H1 (cell line): ENCODE measurements at regions not wholly inside any gene's neighbourhood (a gene's known extent, or its start where the extent isn't known, plus 50 kb on each side); places are given as distances from the start of the nearest gene placed in this dataset.

ENCODE experiments used
- CTCF ChIA-PET: fragments of 300-600 bp; sonication (Branson Sonifier 250); formaldehyde crosslinking; loops from one replicate; lab custom pipeline; 2021; ENCODE audit not compliant: partially characterized antibody; lab: Charles Lee
- POLR2A ChIA-PET: fragments of 300-600 bp; sonication (Branson Sonifier 250); formaldehyde crosslinking; loops from one replicate; lab custom pipeline; 2021; ENCODE audit warnings: inconsistent platforms; ENCODE audit not compliant: partially characterized antibody; lab: Charles Lee
- DNase-seq, 2 experiments: peaks; one replicate each; pipeline versions ENCODE4 v3.0.0 to v3.0.0-alpha.2; 2010 to 2022; ENCODE audit warnings: low spot score in 2 of 2, low read depth in 1 of 2, mixed read lengths in 1 of 2
- FAIRE-seq: peaks from 2 replicates; lab custom pipeline; 2011; peaks lifted over from hg19 to GRCh38; lab: Jason Lieb, UNC
- H2AFZ ChIP-seq: 2 replicates; pipeline ENCODE4 v1.8.1; 2012; ENCODE audit warnings: low read length, inconsistent platforms
- H2AK5ac ChIP-seq: 2 replicates; pipeline ENCODE4 v1.6.1; 2013; ENCODE audit warnings: low read depth, low read length
- H2BK120ac ChIP-seq: replicated peaks from 2 replicates; pipeline ENCODE3; 2013; ENCODE audit warnings: low read depth, low read length, inconsistent platforms
- H2BK12ac ChIP-seq: 2 replicates; pipeline ENCODE4 v1.6.1; 2013; ENCODE audit warnings: low read depth, low read length
- H2BK15ac ChIP-seq: 2 replicates; pipeline ENCODE4 v1.6.1; 2013; ENCODE audit warnings: low read length
- H2BK20ac ChIP-seq: 2 replicates; pipeline ENCODE4 v1.6.1; 2013; ENCODE audit warnings: low read length
- H2BK5ac ChIP-seq: 2 replicates; pipeline ENCODE4 v1.6.1; 2013; ENCODE audit warnings: low read depth, low read length
- H3K14ac ChIP-seq: 2 replicates; pipeline ENCODE4 v1.6.1; 2013; ENCODE audit warnings: inconsistent platforms; ENCODE audit not compliant: insufficient read length
- H3K18ac ChIP-seq: 2 replicates; pipeline ENCODE4 v1.6.1; 2013; ENCODE audit warnings: low read length; ENCODE audit errors: extremely low read depth
- H3K23ac ChIP-seq: 2 replicates; pipeline ENCODE4 v1.6.1; 2013; ENCODE audit warnings: inconsistent platforms; ENCODE audit not compliant: insufficient read length
- H3K23me2 ChIP-seq: 2 replicates; pipeline ENCODE4 v1.6.1; 2013; ENCODE audit warnings: low read depth, low read length
- H3K27ac ChIP-seq: 2 replicates; pipeline ENCODE4 v1.6.1; 2011; ENCODE audit warnings: low read depth, low read length, inconsistent platforms
- H3K27me3 ChIP-seq, 4 experiments: replicated peaks in 1 of 4; 1 replicate in 1 of 4; 2 replicates in 3 of 4; pipeline versions ENCODE4 v1.6.1 to v1.8.1; 2011 to 2013; ENCODE audit warnings: low read length in 3 of 4, mild to moderate bottlenecking in 3 of 4, inconsistent platforms in 2 of 4, mixed read lengths in 2 of 4, moderate library complexity in 1 of 4; ENCODE audit not compliant: control insufficient read depth in 3 of 4, insufficient read depth in 3 of 4; ENCODE audit errors: extremely low read depth in 1 of 4
- H3K36me3 ChIP-seq, 4 experiments: 2 replicates each; pipeline versions ENCODE4 v1.6.1 to v1.8.1; 2011 to 2013; ENCODE audit warnings: mild to moderate bottlenecking in 4 of 4, low read length in 3 of 4, moderate library complexity in 2 of 4, control low read depth in 1 of 4, inconsistent platforms in 1 of 4; ENCODE audit not compliant: insufficient read depth in 4 of 4, control insufficient read depth in 2 of 4
- H3K4ac ChIP-seq: replicated peaks from 2 replicates; pipeline ENCODE3; 2013; ENCODE audit warnings: low read length, low read depth, mixed read lengths, inconsistent platforms; ENCODE audit not compliant: insufficient read length
- H3K4me1 ChIP-seq, 4 experiments: replicated peaks in 1 of 4; 1 replicate in 1 of 4; 2 replicates in 3 of 4; pipeline versions ENCODE4 v1.6.1 to v1.8.1; 2011 to 2013; ENCODE audit warnings: low read length in 3 of 4, inconsistent platforms in 2 of 4, mixed read lengths in 1 of 4; ENCODE audit not compliant: insufficient read depth in 4 of 4, control insufficient read depth in 3 of 4
- H3K4me2 ChIP-seq, 2 experiments: 2 replicates each; pipeline versions ENCODE4 v1.6.1 to v1.8.1; 2011 to 2013; ENCODE audit warnings: low read depth in 2 of 2, low read length in 2 of 2, control low read depth in 1 of 2, inconsistent platforms in 1 of 2, mild to moderate bottlenecking in 1 of 2; ENCODE audit not compliant: insufficient read depth in 1 of 2
- H3K4me3 ChIP-seq, 4 experiments: fragments of 200-600, 300-600 bp in 1 of 4; sonication (generic), shearing (Covaris generic), sonication (Bioruptor Twin) in 1 of 4; 2 replicates each; pipeline versions ENCODE4 v1.5.1 to v1.8.1; 2011 to 2016; ENCODE audit warnings: low read length in 4 of 4, low read depth in 3 of 4, control low read depth in 2 of 4, inconsistent platforms in 2 of 4, mild to moderate bottlenecking in 2 of 4, mixed read lengths in 1 of 4, moderate library complexity in 1 of 4; ENCODE audit not compliant: insufficient read depth in 2 of 4; ENCODE audit errors: extremely low read depth in 1 of 4
- H3K56ac ChIP-seq: replicated peaks from 2 replicates; pipeline ENCODE3; 2013; ENCODE audit warnings: low read depth, mild to moderate bottlenecking, mixed read lengths, low read length, inconsistent platforms; ENCODE audit not compliant: insufficient read length
- H3K79me1 ChIP-seq: 2 replicates; pipeline ENCODE4 v1.6.1; 2013; ENCODE audit warnings: low read depth, low read length, control low read depth
- H3K79me2 ChIP-seq, 2 experiments: 2 replicates each; pipeline versions ENCODE4 v1.6.1 to v1.8.1; 2012 to 2013; ENCODE audit warnings: low read length in 2 of 2, mild to moderate bottlenecking in 2 of 2, inconsistent platforms in 1 of 2; ENCODE audit not compliant: insufficient read depth in 2 of 2, control insufficient read depth in 1 of 2
- H3K9ac ChIP-seq, 4 experiments: replicated peaks in 1 of 4; 1 replicate in 1 of 4; 2 replicates in 3 of 4; pipeline versions ENCODE4 v1.6.1 to v1.8.1; 2011 to 2013; ENCODE audit warnings: low read depth in 3 of 4, low read length in 3 of 4, control low read depth in 2 of 4, mild to moderate bottlenecking in 2 of 4, moderate library complexity in 2 of 4, inconsistent platforms in 1 of 4; ENCODE audit errors: extremely low read depth in 1 of 4
- H3K9me3 ChIP-seq, 2 experiments: 2 replicates each; pipeline versions ENCODE4 v1.6.1 to v1.8.1; 2012 to 2013; ENCODE audit warnings: mild to moderate bottlenecking in 2 of 2, moderate library complexity in 2 of 2, control low read depth in 1 of 2, inconsistent platforms in 1 of 2, low read depth in 1 of 2, low read length in 1 of 2, mixed read lengths in 1 of 2; ENCODE audit not compliant: insufficient read depth in 2 of 2
- H4K20me1 ChIP-seq, 2 experiments: replicated peaks in 1 of 2; 2 replicates each; pipeline versions ENCODE3 to v1.8.1; 2011 to 2013; ENCODE audit warnings: inconsistent platforms in 2 of 2, low read length in 2 of 2, mild to moderate bottlenecking in 1 of 2; ENCODE audit not compliant: insufficient read depth in 2 of 2, control insufficient read depth in 1 of 2
- H4K5ac ChIP-seq: 2 replicates; pipeline ENCODE4 v1.6.1; 2013; ENCODE audit warnings: low read length, low read depth, mixed read lengths, inconsistent platforms; ENCODE audit not compliant: insufficient read length
- H4K8ac ChIP-seq: 2 replicates; pipeline ENCODE4 v1.8.0; 2013; ENCODE audit warnings: mild to moderate bottlenecking, moderate library complexity, low read length, inconsistent platforms; ENCODE audit not compliant: insufficient read depth; ENCODE audit errors: extremely low read depth
- H4K91ac ChIP-seq: replicated peaks from 2 replicates; pipeline ENCODE3; 2013; ENCODE audit warnings: low read length, mixed read lengths, inconsistent platforms; ENCODE audit not compliant: insufficient read length
- MAFK ChIP-seq: IDR thresholded peaks from 2 replicates; pipeline ENCODE4 v1.6.1; 2012; ENCODE audit warnings: low read depth, mild to moderate bottlenecking, improper control_type of control experiment, low read length
- TEAD4 ChIP-seq: IDR thresholded peaks from 2 replicates; pipeline ENCODE4 v1.6.1; 2012; ENCODE audit warnings: low read depth, low read length, inconsistent platforms, mixed read lengths
- WGBS, 2 experiments: shearing (Covaris generic) in 1 of 2; methylation state at CpG; one replicate each; pipeline versions ENCODE4 v1.1.6 to v1.1.7; 2013 to 2015; ENCODE audit warnings: low lambda C conversion rate in 2 of 2, mixed read lengths in 2 of 2, inconsistent platforms in 1 of 2, low coverage in 1 of 2, missing lambda C conversion rate in 1 of 2; ENCODE audit not compliant: insufficient replicate concordance in 2 of 2, insufficient coverage in 1 of 2, insufficient read length in 1 of 2; ENCODE audit errors: extremely low coverage in 1 of 2, missing lambda C conversion rate in 1 of 2; 5-methylcytosine and 5-hydroxymethylcytosine counted together

DNA sequence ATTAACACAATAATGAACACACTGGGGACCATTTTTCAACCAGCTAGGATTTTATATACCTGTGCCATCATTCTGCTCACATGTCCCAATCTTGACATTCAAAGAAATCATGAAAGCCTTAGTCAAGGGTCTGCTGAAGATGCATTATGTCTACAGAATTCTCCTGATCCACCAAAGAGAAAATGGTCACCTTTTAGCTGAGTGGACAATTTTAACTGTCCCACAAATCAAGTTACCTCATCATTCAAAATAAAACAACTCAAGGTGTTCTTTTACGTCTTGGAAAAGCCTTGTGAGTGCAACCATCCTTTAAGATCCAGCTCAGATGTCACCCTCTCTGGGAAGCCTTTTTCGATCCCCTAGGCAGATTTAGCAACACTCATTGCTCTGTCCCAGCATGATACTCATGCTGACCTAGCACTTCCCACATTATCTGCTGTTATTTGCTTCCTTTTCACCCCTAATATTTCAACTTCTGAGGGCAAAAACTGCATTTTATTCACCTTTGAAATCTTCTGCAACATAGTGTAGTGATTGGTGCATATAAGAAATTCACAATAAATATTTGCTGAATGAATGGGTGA, 80.1 kb downstream of the LMO4 start:
- no peak overlapping the region for H2BK15ac ChIP-seq
- no peak overlapping the region for H4K5ac ChIP-seq
- H3K27ac ChIP-seq, result no peak overlapping the region
- no peak overlapping the region for H2BK12ac ChIP-seq
- H3K18ac ChIP-seq, result no peak overlapping the region
- H4K8ac ChIP-seq, result no peak overlapping the region
- no peaks in the 10 kb centered on the region for H3K23me2 ChIP-seq
- ChIA-PET CTCF (interaction anchor here (1.4 kb wide), 1 partner anchor 19 kb away, joined by 3 read pairs; no protein-coding TSS in a partner anchor), POLR2A (no interaction called here)
- H3K9ac ChIP-seq, result no peak overlapping the region
- no peak overlapping the region for H3K56ac ChIP-seq
- no peaks in the 10 kb centered on the region for H3K79me2 ChIP-seq
- no peak overlapping the region for H4K91ac ChIP-seq
- no peaks in the 10 kb centered on the region for H3K9me3 ChIP-seq
- no peak overlapping the region for H2BK5ac ChIP-seq
- no peak overlapping the region for H2AFZ ChIP-seq
- WGBS, 2 experiments, result 86% methylated on average over 2 of the region's 2 CpGs; no CpG with 5 or more reads in 1 of the 2 experiments
- no peak overlapping the region for H3K4me3 ChIP-seq
- 0 out of 7 replicates have a peak, but pooled peaks cover 0 to 3% (median 0%) of the 10 kb centered on the region in 4 experiments for H3K4me1 ChIP-seq
- H4K20me1 ChIP-seq, result no peaks in the 10 kb centered on the region
- no peak overlapping the region for H3K4me2 ChIP-seq
- no peak overlapping the region for H2BK20ac ChIP-seq
- H3K14ac ChIP-seq, result no peak overlapping the region
- DNase-seq (no peak), FAIRE-seq (no peak)
- H3K23ac ChIP-seq, result no peak overlapping the region
- no peak overlapping the region for H2AK5ac ChIP-seq
- H3K36me3 ChIP-seq, result no peaks in the 10 kb centered on the region
- H2BK120ac ChIP-seq, result no peak overlapping the region
- H3K79me1 ChIP-seq, result no peaks in the 10 kb centered on the region
- TF ChIP-seq MAFK (peak; percentile 4; the same call in 1 of the 2 replicates), TEAD4 (no peak)
- no peak overlapping the region for H3K4ac ChIP-seq
- H3K27me3 ChIP-seq, result no peaks in the 10 kb centered on the region
